Activated T-cell treated with anti-CD3 and anti-CD28 coated beads, Interleukin-2, amount 50 U/mL, for 72 hours (primary cell): ENCODE measurements at regions not wholly inside any gene's neighbourhood (a gene's known extent, or its start where the extent isn't known, plus 50 kb on each side); places are given as distances from the start of the nearest gene placed in this dataset.

Experiments used
- ATAC-seq, 2 donors: fragments of 150-1000 bp; cut with Tn5 transposase; replicated peaks in 1 of 2; 2 replicates each; pipeline ENCODE4 v1.10.0; 2021; ENCODE audit warnings: moderate library complexity in 2 of 2, mild to moderate bottlenecking in 1 of 2
- DNase-seq, 2 donors: peaks; one replicate each; pipeline ENCODE4 v3.0.0; 2021 to 2022; ENCODE audit warnings: mixed read lengths in 1 of 2
- H3K27ac Mint-ChIP-seq: one replicate; pipeline ENCODE4 v1.8.0; 2022; ENCODE audit warnings: mild to moderate bottlenecking, moderate library complexity, mixed read lengths
- H3K27me3 Mint-ChIP-seq: one replicate; pipeline ENCODE4 v1.8.0; 2022; ENCODE audit warnings: low read depth, mixed read lengths
- H3K36me3 Mint-ChIP-seq, 2 donors: one replicate each; pipeline ENCODE4 v1.8.0; 2022; ENCODE audit warnings: mixed read lengths in 2 of 2, mild to moderate bottlenecking in 1 of 2; ENCODE audit not compliant: insufficient read depth in 2 of 2
- H3K4me1 Mint-ChIP-seq: one replicate; pipeline ENCODE4 v1.8.0; 2022; ENCODE audit warnings: low read depth, mixed read lengths
- H3K4me3 Mint-ChIP-seq, 2 donors: one replicate each; pipeline ENCODE4 v1.8.0; 2022; ENCODE audit warnings: mild to moderate bottlenecking in 2 of 2, mixed read lengths in 2 of 2, moderate library complexity in 2 of 2
- H3K9me3 Mint-ChIP-seq, 2 donors: one replicate each; pipeline ENCODE4 v1.8.0; 2022; ENCODE audit warnings: mixed read lengths in 2 of 2

DNA sequence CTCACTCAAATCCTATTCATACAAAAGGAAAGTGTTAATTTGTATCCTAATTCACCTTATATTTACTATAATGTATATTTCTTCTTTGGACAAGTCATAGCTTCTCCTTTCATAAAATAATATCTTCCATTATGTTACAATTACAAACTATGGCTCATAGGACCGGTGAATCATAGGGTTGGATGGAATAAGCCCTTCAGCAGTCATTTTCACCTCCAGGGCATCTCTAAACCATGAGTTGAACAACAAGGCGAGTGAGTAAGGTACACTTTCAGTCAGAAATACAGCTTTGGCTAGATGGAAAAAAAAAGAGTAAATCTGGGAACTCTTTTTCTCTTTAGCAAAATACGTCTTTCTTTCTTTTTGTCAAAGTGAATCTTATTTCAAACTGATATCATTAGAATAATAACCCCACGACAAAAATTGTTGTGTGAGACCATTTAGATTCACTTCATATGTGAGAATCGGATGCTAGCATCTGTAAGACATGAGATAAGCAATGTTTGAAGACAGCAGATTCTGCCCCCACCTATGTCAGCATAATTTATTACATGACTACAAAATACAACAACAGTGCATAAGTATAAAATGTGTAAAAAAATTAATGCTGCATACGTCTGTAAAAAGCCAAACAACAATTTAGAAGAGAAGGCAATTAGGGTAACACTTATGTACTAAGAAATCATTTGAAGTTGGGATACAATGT is 184.4 kb upstream of the SLC38A2 start:
- H3K4me3 Mint-ChIP-seq, result peak overlapping the region; percentile 48 to 77
- peaks cover 10 to 18% of the 10 kb centered on the region in 2 donors for H3K36me3 Mint-ChIP-seq
- no peaks in the 10 kb centered on the region for H3K27me3 Mint-ChIP-seq
- H3K9me3 Mint-ChIP-seq, result peaks cover 5 to 6% of the 10 kb centered on the region in 2 donors
- H3K4me1 Mint-ChIP-seq, result peaks cover 74% of the 10 kb centered on the region
- DNase-seq (peak; percentile 35 to 42), ATAC-seq (peak; percentile 98 to 99)
- H3K27ac Mint-ChIP-seq, result peak overlapping the region; percentile 99

DNA sequence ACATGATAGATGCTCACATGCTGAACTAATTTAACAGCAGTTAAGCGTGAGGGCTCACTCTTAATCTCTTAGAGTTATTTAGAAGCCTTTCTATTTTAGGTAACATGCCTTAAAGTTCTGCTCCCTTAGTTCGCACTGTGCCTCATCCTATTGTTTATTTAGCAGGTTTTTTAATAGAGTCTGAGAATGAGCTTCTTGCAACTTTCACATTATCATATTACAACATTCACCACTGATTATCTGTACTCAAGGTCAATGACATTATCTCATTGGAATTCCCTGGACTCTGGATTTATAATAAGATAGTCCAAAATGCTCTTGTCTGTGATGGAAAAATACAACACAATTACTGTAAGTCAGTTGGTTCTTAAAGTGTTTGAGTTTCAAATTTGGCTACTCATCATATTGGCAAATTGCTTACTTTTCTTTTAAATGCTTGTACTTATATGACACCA is 183.6 kb upstream of the SLC38A2 start:
- no peak for DNase-seq
- no peak for ATAC-seq
- Mint-ChIP-seq H3K9me3 (peaks cover 5 to 6% of the 10 kb centered on the region in 2 donors), H3K36me3 (peaks cover 12 to 18% of the 10 kb centered on the region in 2 donors), H3K27me3 (no peaks in the 10 kb centered on the region), H3K4me3 (peak overlapping the region in 1 of 2 donors; percentile 45), H3K27ac (no peak overlapping the region), H3K4me1 (peaks cover 73% of the 10 kb centered on the region)

DNA sequence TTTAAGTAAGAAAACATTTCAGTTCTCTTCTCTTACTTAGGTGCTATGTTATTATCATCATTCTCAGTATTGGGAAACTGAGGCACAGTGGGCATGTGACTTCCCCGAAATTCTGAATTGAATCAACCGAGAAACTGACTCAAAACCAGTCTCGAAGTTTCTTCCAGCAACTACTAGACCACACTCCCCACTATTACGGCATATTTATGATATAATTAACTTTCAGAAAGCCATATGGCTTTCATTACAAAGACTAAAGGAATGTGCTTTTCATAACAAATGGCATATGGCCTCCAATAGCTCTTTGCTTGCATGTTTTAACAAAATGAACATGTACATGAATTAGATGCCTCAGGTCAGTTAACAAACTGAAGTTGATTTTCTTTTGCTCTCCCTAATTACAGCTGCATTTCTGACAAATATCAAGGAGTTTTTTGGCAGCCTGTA is 182.9 kb upstream of the SLC38A2 start:
- H3K36me3 Mint-ChIP-seq, result peaks cover 14 to 18% of the 10 kb centered on the region in 2 donors
- H3K27ac Mint-ChIP-seq, result peak overlapping the region; percentile 58
- H3K4me1 Mint-ChIP-seq, result peaks cover 76% of the 10 kb centered on the region
- DNase-seq (no peak), ATAC-seq (no peak)
- H3K9me3 Mint-ChIP-seq, result peaks cover 5 to 6% of the 10 kb centered on the region in 2 donors
- no peaks in the 10 kb centered on the region for H3K27me3 Mint-ChIP-seq
- H3K4me3 Mint-ChIP-seq, result peak overlapping the region; percentile 7 to 27

GRCh38 chr12:46554460-46554859 is 181.9 kb upstream of the SLC38A2 start:
- Mint-ChIP-seq H3K27me3 (no peaks in the 10 kb centered on the region), H3K4me3 (no peak overlapping the region), H3K27ac (no peak overlapping the region), H3K9me3 (peaks cover 5 to 6% of the 10 kb centered on the region in 2 donors), H3K36me3 (peaks cover 12 to 19% of the 10 kb centered on the region in 2 donors), H3K4me1 (peaks cover 80% of the 10 kb centered on the region)
- ATAC-seq (no peak), DNase-seq (no peak)

DNA sequence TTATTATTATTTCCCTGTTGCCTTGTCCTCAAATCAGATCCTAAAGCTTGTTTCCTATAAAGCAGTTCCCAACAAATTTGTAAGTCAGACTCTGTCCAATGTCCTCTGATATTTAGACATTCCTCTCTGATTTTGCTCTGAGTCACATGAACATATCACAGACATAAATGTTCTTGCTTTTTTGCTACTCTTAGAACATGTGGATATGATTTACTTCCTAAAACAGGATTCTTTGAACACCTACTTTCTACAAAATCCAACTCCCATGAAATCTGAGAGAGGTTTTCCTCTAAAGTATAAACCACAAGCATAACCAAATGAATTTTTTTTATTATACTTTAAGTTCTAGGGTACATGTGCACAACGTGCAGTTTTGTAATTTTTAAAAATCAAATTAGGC is 181.3 kb upstream of the SLC38A2 start:
- DNase-seq (no peak), ATAC-seq (no peak)
- peaks cover 5 to 6% of the 10 kb centered on the region in 2 donors for H3K9me3 Mint-ChIP-seq
- H3K4me3 Mint-ChIP-seq, result no peak overlapping the region
- H3K4me1 Mint-ChIP-seq, result peaks cover 86% of the 10 kb centered on the region
- H3K27me3 Mint-ChIP-seq, result no peaks in the 10 kb centered on the region
- H3K27ac Mint-ChIP-seq, result no peak overlapping the region
- peaks cover 12 to 21% of the 10 kb centered on the region in 2 donors for H3K36me3 Mint-ChIP-seq

- DNase-seq (no peak), ATAC-seq (no peak)
- Mint-ChIP-seq H3K4me3 (no peak overlapping the region), H3K36me3 (peaks cover 14 to 26% of the 10 kb centered on the region in 2 donors), H3K27ac (no peak overlapping the region), H3K27me3 (no peaks in the 10 kb centered on the region), H3K9me3 (peaks cover 5 to 6% of the 10 kb centered on the region in 2 donors), H3K4me1 (peaks cover 89% of the 10 kb centered on the region)
These were observed 180.7 kb upstream of the SLC38A2 start for GRCh38 chr12:46553266-46553665.

GRCh38 chr12:46550266-46550879 is 177.8 kb upstream of the SLC38A2 start:
- H3K9me3 Mint-ChIP-seq, result peaks cover 8 to 9% of the 10 kb centered on the region in 2 donors
- DNase-seq (no peak), ATAC-seq (no peak)
- peaks cover 86% of the 10 kb centered on the region for H3K4me1 Mint-ChIP-seq
- H3K27ac Mint-ChIP-seq, result peak overlapping the region; percentile 100
- H3K4me3 Mint-ChIP-seq, result peak overlapping the region; percentile 77 to 94
- no peaks in the 10 kb centered on the region for H3K27me3 Mint-ChIP-seq
- H3K36me3 Mint-ChIP-seq, result peaks cover 18 to 30% of the 10 kb centered on the region in 2 donors

- Mint-ChIP-seq H3K36me3 (peaks cover 14 to 25% of the 10 kb centered on the region in 2 donors), H3K4me3 (peak overlapping the region; percentile 77 to 94), H3K27ac (peak overlapping the region; percentile 100), H3K4me1 (peaks cover 79% of the 10 kb centered on the region), H3K9me3 (peaks cover 6% of the 10 kb centered on the region in 2 donors), H3K27me3 (no peaks in the 10 kb centered on the region)
- peak; percentile 68 to 75 for DNase-seq
- ATAC-seq, result peak; percentile 88
These were observed 177.1 kb upstream of the SLC38A2 start for GRCh38 chr12:46549527-46550265.

- peaks cover 69% of the 10 kb centered on the region for H3K4me1 Mint-ChIP-seq
- DNase-seq, result no peak
- peak overlapping the region; percentile 77 to 94 for H3K4me3 Mint-ChIP-seq
- peaks cover 19 to 26% of the 10 kb centered on the region in 2 donors for H3K36me3 Mint-ChIP-seq
- peak overlapping the region; percentile 100 for H3K27ac Mint-ChIP-seq
- H3K9me3 Mint-ChIP-seq, result peaks cover 9% of the 10 kb centered on the region in 2 donors
- H3K27me3 Mint-ChIP-seq, result no peaks in the 10 kb centered on the region
- ATAC-seq, result no peak
These were observed 176.1 kb upstream of the SLC38A2 start for GRCh38 chr12:46548605-46549071.

DNA sequence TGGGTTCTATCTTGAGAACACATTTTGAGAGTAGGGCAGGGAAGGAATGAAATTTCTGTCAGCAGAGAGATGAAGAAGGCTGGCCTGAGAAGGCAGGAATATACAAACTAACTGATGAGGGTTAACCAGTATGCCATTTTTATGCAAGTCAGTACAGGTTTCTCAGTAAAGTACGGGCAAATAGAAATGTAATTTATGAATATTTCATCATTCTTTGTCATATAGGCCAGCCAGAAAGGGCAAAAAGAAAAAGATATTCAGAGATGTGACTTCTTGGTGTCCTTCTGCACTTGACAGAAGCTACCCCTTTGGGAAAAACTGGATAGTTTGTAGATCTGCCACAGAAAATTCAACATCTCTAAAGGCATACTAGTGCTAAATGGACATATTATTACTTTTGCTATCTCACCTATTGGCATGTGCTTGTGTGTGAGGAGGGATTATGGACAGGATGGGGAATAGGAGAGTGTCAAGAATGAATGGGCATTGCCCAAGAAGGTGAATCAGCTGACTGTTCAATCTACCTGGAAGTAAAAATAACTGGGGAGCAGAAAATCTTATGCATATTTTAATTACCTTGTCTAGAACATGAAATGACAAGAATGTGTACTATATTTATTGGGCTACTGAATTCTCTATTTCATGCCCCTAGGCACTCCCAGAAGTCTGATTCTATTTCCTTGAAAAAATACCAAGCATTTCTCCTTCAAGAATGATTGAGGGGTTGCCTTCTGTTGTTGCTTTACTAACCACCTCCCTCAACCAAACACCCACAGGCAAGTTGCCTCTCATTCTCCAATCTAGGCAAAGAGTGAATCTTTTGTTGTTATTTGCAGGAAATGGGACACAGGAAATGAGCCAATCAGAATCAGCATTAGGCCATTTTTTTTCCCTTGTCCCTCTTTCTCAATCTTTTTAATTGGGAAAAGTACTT is 175.1 kb upstream of the SLC38A2 start:
- Mint-ChIP-seq H3K36me3 (peaks cover 24 to 29% of the 10 kb centered on the region in 2 donors), H3K4me3 (peak overlapping the region; percentile 50 to 60), H3K27ac (peak overlapping the region; percentile 91), H3K4me1 (peaks cover 65% of the 10 kb centered on the region), H3K9me3 (peaks cover 12 to 14% of the 10 kb centered on the region in 2 donors), H3K27me3 (no peaks in the 10 kb centered on the region)
- no peak for DNase-seq
- no peak for ATAC-seq

DNA sequence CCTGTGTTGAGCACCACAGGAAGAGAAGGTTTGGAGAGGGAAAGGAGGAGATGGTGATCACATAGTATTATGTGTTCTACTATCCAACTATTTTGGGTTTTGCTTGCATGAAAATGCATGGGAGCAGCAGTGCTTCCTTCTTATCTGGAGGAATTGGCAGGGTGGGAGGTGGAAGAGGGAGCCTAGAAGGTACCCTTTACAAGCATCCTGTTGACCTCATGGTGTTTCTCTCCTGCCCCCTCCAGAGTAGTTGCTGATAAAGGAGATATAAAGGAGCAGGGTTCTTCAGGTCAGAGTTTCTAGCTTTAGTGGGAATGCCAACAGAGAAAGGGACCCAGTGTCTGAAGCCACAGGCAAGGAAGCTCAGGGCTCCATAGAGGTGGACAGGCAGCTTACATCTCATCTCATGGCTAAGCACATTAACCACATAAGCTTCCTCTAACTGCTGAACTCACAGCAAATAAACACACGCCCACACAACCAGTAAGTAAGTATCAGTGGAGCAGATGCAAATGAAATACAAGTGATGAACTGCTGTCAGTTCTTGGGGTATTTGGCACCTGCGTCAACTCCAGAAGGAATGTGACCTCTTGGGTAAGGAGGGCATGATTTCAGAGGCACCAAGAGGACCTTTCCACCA is 174.2 kb upstream of the SLC38A2 start:
- Mint-ChIP-seq H3K27ac (peak overlapping the region; percentile 91), H3K27me3 (no peaks in the 10 kb centered on the region), H3K4me1 (peaks cover 65% of the 10 kb centered on the region), H3K4me3 (peak overlapping the region; percentile 50 to 60), H3K36me3 (peaks cover 24 to 30% of the 10 kb centered on the region in 2 donors), H3K9me3 (peaks cover 13 to 15% of the 10 kb centered on the region in 2 donors)
- DNase-seq (peak; percentile 42 to 47), ATAC-seq (peak; percentile 36 to 48)
